Ectodermal cell (in vitro differentiated cells): ENCODE measurements at regions not wholly inside any gene's neighbourhood (a gene's known extent, or its start where the extent isn't known, plus 50 kb on each side); places are given as distances from the start of the nearest gene placed in this dataset.
"Not testable (repeated sequence)": the region's sequence is repeated elsewhere in the genome, so short reads cannot be mapped to it uniquely, and the experiment has no call there.

Experiments
- H3K27ac ChIP-seq: 2 replicates; pipeline ENCODE4 v1.7.0; 2013; ENCODE audit warnings: mild to moderate bottlenecking, low read depth, low read length; ENCODE audit not compliant: insufficient read depth, poor library complexity, severe bottlenecking
- H3K27me3 ChIP-seq: 2 replicates; pipeline ENCODE4 v1.7.0; 2013; ENCODE audit warnings: mild to moderate bottlenecking, low read length; ENCODE audit not compliant: insufficient read depth, control insufficient read depth, poor library complexity, severe bottlenecking
- H3K36me3 ChIP-seq: one replicate; pipeline ENCODE4 v1.7.0; 2013; ENCODE audit warnings: low read length; ENCODE audit not compliant: control insufficient read depth, insufficient read depth
- H3K4me1 ChIP-seq: one replicate; pipeline ENCODE4 v1.7.0; 2013; ENCODE audit warnings: low read length; ENCODE audit not compliant: control insufficient read depth, insufficient read depth
- H3K4me3 ChIP-seq: 2 replicates; pipeline ENCODE4 v1.7.0; 2013; ENCODE audit warnings: low read depth, low read length, control low read depth; ENCODE audit not compliant: insufficient read depth
- H3K9me3 ChIP-seq: 2 replicates; pipeline ENCODE4 v1.7.0; 2013; ENCODE audit warnings: mild to moderate bottlenecking, low read length, moderate library complexity; ENCODE audit not compliant: control insufficient read depth
- WGBS, 2 experiments: methylation state at CpG; one replicate each; pipeline ENCODE4 v1.1.7; 2013; ENCODE audit warnings: missing lambda C conversion rate in 2 of 2; 5-methylcytosine and 5-hydroxymethylcytosine counted together

GRCh38 chr14:39615352-39615751 lies 183.1 kb upstream of the FBXO33 start:
- Histone ChIP-seq H3K4me1 (no peaks in the 10 kb centered on the region), H3K27me3 (no peaks in the 10 kb centered on the region), H3K9me3 (no peaks in the 10 kb centered on the region), H3K4me3 (no peak overlapping the region), H3K27ac (no peak overlapping the region), H3K36me3 (no peaks in the 10 kb centered on the region)
- 83 to 100% methylated on average over 2 of the region's 2 CpGs for WGBS, 2 experiments

DNA sequence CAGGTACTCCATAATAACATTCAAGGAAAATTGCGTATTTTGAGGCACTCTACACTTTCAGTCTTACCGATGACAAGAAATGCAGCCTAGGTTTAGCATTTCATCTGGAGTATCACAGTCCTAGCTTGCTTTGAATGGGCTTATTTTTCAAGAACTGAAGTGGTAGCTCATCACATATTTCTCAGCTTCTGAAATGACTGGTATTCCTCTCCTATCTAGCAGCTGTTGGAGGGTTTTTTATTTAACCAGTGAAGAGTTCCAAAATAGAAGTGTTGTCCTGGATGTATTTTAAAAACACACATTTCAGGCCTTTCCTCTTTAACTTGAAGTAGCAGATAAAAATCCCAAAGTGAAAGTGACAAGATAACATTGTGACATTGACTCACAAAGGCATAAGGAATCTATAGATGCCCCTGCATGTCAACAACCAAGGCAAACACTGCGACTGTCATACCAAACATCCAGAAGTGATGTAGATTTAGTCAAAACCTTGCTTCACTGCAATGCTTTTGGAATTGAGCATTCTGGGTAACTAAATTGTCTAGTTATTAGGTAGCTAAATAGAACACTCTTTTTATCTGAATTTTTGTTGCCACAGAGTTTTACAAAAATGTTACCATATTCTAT lies 182.2 kb upstream of the FBXO33 start:
- Histone ChIP-seq H3K4me3 (no peak overlapping the region), H3K9me3 (no peaks in the 10 kb centered on the region), H3K36me3 (no peaks in the 10 kb centered on the region), H3K4me1 (no peaks in the 10 kb centered on the region), H3K27ac (no peak overlapping the region), H3K27me3 (no peaks in the 10 kb centered on the region)
- WGBS, 2 experiments: 95 to 98% methylated on average over 3 of the region's 3 CpGs

DNA sequence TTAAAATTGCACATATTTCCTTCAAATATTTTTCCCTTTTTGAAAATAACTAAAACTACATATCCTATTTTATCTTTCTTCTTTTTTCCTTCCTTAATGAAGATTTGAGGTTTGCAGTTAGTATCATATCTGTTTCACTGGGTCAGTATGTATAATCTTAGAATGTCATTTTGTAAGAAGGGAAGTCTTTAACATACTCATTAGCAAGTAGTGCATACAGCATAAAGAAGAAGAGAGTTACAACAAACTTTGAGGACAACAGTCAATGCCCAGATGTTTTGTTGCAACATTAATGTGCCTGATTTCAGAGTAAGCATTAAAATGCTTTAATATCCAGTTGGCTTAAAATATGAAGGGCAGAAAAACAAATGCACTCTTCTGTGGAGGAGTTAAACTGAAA lies 176.9 kb upstream of the FBXO33 start:
- Histone ChIP-seq H3K27me3 (no peaks in the 10 kb centered on the region), H3K4me1 (no peaks in the 10 kb centered on the region), H3K4me3 (no peak overlapping the region), H3K36me3 (no peaks in the 10 kb centered on the region), H3K9me3 (no peaks in the 10 kb centered on the region), H3K27ac (no peak overlapping the region)

DNA sequence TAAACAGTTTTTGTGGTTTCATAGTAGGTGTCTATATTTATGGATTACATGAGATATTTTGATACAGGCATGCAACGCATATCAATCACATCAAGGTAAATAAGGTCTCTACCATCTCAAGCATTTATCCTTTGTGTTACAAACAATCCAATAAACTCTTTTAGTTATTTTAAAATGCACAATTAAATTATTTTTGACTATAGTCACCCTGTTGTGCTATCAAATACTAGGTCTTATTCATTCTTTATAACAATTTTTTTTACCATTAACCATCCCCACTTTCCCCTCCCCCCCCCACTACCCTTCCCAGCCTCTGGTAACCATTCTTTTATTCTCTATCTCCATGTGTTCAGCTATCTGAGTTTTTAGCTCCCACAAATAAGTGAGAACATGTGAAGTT lies 175.7 kb upstream of the FBXO33 start:
- H3K27ac ChIP-seq: no peak overlapping the region
- 83% methylated on average over 1 of the region's 1 CpG; no CpG with 5 or more reads in 1 of the 2 experiments for WGBS, 2 experiments
- no peaks in the 10 kb centered on the region for H3K9me3 ChIP-seq
- no peak overlapping the region for H3K4me3 ChIP-seq
- H3K4me1 ChIP-seq: no peaks in the 10 kb centered on the region
- H3K36me3 ChIP-seq: no peaks in the 10 kb centered on the region
- no peaks in the 10 kb centered on the region for H3K27me3 ChIP-seq

GRCh38 chr14:39603942-39604341 lies 171.7 kb upstream of the FBXO33 start:
- H3K36me3 ChIP-seq: no peaks in the 10 kb centered on the region
- 83 to 91% methylated on average over 1 of the region's 1 CpG for WGBS, 2 experiments
- H3K27me3 ChIP-seq: no peaks in the 10 kb centered on the region
- no peaks in the 10 kb centered on the region for H3K4me1 ChIP-seq
- H3K9me3 ChIP-seq: no peaks in the 10 kb centered on the region
- no peak overlapping the region for H3K27ac ChIP-seq
- H3K4me3 ChIP-seq: no peak overlapping the region

GRCh38 chr14:39593377-39593776 lies 161.1 kb upstream of the FBXO33 start:
- H3K4me1 ChIP-seq: no peaks in the 10 kb centered on the region
- 100% methylated on average over 2 of the region's 2 CpGs for WGBS, 2 experiments
- no peaks in the 10 kb centered on the region for H3K27me3 ChIP-seq
- no peaks in the 10 kb centered on the region for H3K9me3 ChIP-seq
- no peak overlapping the region for H3K27ac ChIP-seq
- H3K36me3 ChIP-seq: no peaks in the 10 kb centered on the region
- no peak overlapping the region for H3K4me3 ChIP-seq

GRCh38 chr14:39592116-39592789 lies 160.0 kb upstream of the FBXO33 start:
- no peaks in the 10 kb centered on the region for H3K27me3 ChIP-seq
- H3K4me3 ChIP-seq: no peak overlapping the region
- 67 to 85% methylated on average over 2 of the region's 2 CpGs for WGBS, 2 experiments

DNA sequence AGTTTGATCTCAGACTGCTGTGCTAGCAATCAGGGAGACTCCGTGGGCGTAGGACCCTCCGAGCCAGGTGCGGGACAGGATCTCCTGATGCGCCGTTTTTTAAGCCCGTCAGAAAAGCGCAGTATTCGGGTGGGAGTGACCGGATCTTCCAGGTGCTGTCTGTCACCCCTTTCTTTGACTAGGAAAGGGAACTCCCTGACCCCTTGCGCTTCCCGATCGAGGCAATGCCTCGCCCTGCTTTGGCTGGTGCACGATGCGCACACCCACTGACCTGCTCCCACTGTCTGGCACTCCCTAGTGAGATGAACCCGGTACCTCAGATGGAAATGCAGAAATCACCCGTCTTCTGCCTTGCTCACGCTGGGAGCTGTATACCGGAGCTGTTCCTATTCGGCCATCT lies 157.6 kb upstream of the FBXO33 start:
- not testable (repeated sequence) for H3K27me3 ChIP-seq, H3K9me3 ChIP-seq, H3K27ac ChIP-seq, H3K4me1 ChIP-seq, H3K4me3 ChIP-seq, H3K36me3 ChIP-seq
- 95 to 96% methylated on average over 21 of the region's 21 CpGs for WGBS, 2 experiments

More at GRCh38 chr14:39592116-39592789, 160.0 kb upstream of the FBXO33 start:
- Histone ChIP-seq H3K9me3 (no peaks in the 10 kb centered on the region), H3K27ac (no peak overlapping the region), H3K4me1 (no peaks in the 10 kb centered on the region), H3K36me3 (no peaks in the 10 kb centered on the region)

DNA sequence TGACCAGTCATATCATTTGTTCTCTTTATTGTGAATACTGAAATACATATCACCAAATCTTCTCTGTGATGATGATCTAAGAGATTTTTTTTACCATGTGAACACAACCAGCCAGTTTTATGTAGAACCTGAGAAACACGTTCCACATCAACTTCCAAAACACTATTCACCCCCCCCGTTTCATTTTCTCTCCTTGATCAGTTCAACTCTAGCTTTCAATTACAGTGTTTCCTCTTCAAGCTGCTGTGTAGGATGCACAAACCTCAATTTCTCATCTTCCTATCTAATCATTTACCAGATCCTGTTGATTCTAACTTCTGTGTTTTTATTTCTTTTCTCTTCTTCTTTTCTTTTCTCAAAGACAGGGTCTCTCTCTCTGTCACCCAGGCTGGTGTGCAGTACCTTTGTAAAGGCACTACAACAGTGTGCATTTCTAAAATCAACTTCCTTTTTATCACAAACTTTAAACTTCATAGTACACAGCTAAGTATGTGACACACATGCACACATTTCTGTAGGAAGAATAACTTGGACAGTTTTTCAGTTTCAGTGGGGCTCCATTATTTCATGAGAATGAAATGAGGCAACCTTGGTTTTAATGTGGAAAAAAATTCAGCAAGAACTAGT lies 149.9 kb upstream of the FBXO33 start:
- Histone ChIP-seq H3K27ac (no peak overlapping the region), H3K9me3 (no peaks in the 10 kb centered on the region), H3K4me3 (no peak overlapping the region), H3K36me3 (no peaks in the 10 kb centered on the region), H3K27me3 (no peaks in the 10 kb centered on the region), H3K4me1 (no peaks in the 10 kb centered on the region)
- WGBS, 2 experiments: 59 to 64% methylated on average over 2 of the region's 2 CpGs

- Histone ChIP-seq H3K36me3 (no peaks in the 10 kb centered on the region), H3K4me3 (no peak overlapping the region), H3K27me3 (no peaks in the 10 kb centered on the region), H3K9me3 (no peaks in the 10 kb centered on the region), H3K27ac (no peak overlapping the region), H3K4me1 (no peaks in the 10 kb centered on the region)
- 60% methylated on average over 1 of the region's 2 CpGs; no CpG with 5 or more reads in 1 of the 2 experiments for WGBS, 2 experiments
Observed at GRCh38 chr14:39581474-39581873, 149.2 kb upstream of the FBXO33 start.
